HuH-7 (cell line): ENCODE measurements at regions not wholly inside any gene's neighbourhood (a gene's known extent, or its start where the extent isn't known, plus 50 kb on each side); places are given as distances from the start of the nearest gene placed in this dataset.

Experiments used
- DNase-seq: peaks from one replicate; pipeline ENCODE4 v3.0.0; 2011; ENCODE audit warnings: low spot score

DNA sequence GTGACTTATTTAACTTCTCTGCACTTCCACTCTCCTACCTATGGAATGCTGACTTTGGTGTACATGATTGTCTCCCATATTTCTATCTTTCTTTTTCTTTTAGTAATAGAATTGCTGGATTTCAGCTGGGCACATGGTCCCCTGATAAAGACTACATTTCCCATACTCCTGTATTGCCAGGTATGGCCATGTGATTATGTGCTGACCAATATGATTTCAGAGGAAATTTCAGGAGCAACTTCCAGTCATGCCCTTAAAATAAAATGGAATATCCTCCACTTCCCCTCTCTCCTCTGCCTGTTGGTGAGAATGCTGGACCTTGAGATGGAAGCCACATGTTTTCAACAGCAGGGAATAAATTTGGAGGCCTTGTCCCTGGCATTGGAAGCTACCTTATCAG lies 130.7 kb upstream of the IGSF21 start:
- no peak for DNase-seq

DNA sequence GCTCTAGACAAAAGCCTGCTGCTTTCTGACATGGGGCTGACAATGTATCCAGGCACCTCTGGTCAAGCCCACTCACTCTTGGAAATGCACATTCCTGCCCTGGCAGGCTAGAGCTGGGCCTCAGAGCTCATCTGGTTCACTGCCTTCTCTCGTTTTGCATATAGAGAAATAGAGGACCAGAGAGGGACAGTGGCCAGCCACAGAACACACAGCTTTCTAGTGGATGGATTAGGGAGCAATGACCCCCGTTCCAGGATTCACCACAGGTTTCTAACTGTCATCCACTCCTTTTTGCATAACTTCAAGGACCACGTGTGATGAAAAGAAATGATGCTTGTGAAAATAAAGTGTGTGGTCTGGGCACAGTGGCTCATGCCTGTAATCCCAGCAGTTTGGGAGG lies 129.6 kb upstream of the IGSF21 start:
- DNase-seq = no peak

DNA sequence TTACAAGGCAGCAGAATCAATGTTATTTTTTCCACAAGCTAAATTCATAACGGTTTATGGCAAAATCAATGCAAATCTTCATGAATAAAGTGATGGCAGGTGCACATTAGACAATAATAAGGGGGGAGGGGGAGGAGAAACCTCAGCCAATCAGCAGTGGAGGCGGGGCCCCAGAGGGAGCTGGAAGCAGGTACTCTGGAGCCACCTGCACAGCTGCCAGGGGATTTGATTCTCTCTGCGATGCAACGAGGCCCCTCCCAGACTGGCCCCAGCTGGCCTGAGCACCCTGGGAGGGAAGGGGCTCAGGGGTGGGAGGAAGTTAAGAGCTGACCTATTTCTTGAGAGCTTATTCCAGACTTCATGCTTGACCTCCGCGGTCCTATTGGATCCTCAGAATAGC lies 127.8 kb upstream of the IGSF21 start:
- DNase-seq = no peak

DNA sequence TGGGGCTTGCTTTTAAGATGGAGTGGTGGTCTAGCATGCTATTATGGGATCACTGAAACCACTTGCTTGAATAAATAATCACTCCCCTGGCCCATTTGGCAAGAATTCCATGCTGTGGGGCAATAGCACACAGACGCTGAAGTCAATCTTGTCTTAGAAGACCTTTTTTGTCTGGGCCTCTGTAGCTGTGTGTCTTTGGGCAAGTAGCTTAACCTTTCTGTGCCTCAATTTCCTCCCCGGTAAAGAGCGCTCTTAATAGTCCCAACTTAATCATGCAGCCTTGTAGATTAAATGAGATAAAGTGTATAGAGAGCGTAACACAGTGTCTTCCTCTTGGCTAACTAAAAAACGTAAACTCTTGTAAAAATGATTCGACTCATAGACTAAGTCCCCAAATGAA lies 125.4 kb upstream of the IGSF21 start:
- DNase-seq = no peak

DNA sequence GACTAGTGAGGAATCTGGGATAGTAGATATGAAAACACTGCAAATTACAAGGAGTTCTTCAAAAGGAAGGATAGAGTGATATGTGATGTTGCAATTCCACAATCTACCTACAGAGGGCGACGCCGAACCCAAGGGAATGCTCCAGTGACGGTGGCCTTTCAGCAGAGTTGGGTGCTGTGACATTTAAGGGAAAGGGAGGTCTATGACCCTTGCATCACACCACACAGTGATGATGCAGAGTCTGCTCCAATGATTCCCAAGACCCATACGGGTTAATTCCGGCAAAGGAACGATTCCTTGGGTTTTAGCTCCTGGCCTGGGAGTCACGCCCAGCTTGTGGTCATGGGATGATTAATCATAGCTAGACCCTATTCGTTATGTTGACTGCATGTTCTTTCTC lies 123.0 kb upstream of the IGSF21 start:
- DNase-seq = peak; percentile 31

DNA sequence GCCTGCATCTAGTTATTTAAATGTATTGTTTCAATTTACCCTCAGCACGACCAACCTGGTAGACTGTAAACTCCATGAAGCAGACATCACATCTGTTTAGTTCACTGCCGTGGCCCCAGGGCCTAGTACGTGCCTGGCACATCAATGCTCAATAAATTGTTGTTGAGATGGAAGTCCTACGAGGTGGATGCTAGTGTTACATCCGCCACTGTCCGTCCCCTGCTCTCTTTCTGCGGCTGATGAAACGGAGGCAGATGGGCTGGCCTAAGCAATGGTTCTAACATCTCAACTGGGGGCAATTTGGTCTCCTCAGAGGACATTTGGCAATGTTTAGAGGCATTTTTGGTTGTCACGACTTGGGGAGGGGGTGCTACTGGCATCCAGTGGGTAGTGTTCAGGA lies 121.4 kb upstream of the IGSF21 start:
- DNase-seq = no peak

DNA sequence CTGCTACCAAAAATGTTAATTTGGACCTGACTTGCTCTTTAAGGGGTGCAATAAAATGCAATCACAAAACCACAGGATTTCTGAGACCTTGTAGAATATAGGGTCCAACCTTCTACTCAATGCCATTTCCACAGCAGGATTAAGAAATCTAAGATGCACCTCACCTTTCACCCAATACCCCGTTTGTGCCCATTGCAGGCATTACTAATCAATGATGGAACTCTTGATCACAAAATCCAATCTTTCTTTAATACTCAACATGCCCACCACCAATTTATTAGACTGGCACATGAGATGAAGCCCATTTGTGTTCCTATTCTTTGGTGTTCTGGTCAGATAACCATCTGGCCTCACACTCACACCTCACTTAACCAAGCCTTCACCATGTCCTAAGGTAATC lies 117.2 kb upstream of the IGSF21 start:
- no peak for DNase-seq

DNA sequence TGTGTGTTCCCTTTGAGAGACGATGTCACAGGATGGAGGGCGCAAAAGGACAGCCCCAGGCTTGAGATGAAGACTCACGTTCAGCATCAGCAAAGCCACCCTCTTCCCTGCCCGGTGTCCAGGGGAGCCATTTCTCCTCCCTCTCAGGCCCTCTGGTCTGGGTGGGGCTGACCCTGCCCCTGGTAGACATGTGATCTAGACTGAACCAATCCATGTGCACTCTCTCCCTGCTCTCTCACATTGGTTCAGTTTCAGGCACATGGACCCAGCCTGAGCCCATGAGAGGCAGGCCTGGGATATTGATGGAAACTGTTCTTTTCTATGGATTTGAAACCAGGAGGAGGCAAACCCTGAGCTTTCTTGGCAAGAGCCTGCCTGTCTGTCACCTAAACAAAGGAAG lies 115.6 kb upstream of the IGSF21 start:
- DNase-seq = no peak

DNA sequence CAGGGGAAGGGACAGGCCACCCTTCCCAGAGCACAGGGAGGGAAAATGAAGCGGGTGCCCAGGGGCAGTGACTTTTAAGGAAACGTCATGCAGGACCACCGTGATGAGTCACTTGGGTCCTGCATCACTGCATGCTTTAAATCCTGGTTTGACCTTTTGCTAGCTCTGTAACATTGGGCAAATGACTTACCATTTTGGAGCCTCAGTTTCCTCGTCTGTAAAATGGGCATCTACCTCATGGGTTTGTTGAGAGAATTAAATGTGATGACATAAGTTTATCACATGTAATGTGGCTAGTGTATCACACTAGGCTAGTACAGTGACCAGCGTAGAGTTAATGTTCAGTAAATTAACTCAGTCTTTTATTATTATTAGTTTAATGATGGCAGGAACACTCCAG lies 114.8 kb upstream of the IGSF21 start:
- DNase-seq = no peak

DNA sequence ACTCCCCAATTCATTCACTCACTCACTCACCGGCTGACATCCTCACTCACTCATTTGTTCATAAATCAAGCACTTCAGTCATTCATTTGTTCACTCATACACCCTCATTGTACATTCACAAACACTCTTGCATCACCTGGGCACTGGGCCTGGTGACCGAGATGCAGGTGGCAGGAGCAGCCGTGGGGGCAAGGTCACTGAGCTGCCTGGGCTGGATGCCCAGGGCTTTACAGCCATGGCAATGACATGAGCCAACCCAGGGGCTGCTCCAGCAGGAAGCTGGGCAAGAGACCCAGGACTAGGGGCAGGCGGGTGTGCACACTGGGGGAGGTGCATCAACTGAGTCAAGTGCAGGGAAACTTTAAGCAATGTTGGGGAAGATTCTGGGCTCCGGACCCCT lies 113.6 kb upstream of the IGSF21 start:
- DNase-seq = no peak

DNA sequence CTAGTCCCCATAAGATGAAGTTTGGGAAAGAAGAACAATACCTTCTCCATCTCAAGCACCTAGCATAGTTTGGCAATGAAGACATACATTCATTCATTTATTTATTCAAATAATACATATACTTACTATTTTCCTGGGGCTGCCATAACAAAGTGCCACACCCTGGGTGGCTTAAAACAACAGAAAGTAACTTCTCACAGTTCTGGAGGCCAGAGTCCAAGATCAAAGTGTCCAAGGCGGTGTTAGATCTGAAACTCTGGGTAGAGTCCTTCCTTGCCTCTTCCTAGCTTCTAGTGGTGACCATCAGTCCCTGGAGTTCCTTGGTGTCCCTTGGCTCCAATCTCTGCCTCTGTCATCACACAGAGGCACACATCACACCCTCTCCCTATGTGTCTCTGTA lies 112.1 kb upstream of the IGSF21 start:
- DNase-seq = no peak

DNA sequence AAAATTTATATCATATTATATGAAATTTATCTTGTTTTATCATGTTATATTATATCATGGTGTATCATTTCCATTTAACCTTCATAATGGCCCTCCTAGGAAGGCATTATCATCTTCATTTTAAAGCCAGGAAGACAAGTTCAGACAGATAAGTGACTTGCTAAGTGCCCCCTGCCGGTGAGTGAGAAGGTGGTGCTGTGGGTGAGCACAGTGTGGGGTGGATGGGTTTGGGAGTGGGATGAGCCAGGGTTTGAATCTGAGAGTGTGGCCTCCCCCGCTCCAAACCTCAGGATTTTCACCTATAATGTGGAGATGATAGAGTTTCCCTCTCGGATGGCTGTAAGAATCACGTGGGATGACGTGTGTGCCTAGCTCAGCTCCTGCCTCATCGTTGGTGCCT lies 108.7 kb upstream of the IGSF21 start:
- DNase-seq = peak; percentile 18

DNA sequence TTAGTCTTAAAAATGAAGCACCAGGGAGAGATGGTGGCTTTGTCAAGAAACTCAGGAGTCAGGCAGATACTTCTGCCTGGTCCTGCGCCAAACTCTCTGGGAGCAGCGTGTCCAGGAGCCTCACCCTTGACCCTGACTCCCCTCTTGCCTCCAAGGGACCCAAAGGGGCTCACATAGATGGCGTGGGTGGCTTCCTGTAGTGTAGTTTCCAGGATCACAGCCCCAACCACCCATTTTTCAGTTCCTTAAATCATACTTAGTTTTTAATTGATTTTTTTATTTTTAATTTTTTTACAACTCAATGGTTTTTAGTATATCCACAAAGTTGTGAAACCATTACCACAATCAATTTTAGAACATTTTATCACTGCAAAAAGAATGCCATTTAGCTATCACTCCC lies 107.7 kb upstream of the IGSF21 start:
- no peak for DNase-seq

DNA sequence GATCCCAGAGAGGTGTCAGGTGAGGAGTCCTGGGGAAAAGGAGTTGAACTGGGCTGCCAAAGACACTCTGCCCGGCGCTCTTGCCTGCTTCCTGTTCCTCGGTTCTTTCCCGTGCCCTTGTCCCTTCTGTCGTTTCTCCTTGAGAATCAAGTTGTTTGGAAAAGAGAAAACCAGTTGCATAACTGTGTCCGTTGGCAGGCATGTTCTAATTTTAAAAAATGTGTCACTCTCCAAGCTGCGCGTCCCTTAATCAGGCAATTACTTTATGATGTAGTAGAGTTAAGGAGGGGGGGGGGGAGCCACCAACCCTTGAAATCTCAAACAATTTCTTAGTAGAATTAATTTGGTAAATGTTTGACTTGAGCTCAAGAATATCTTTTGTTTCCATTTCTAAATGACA lies 105.9 kb upstream of the IGSF21 start:
- no peak for DNase-seq

DNA sequence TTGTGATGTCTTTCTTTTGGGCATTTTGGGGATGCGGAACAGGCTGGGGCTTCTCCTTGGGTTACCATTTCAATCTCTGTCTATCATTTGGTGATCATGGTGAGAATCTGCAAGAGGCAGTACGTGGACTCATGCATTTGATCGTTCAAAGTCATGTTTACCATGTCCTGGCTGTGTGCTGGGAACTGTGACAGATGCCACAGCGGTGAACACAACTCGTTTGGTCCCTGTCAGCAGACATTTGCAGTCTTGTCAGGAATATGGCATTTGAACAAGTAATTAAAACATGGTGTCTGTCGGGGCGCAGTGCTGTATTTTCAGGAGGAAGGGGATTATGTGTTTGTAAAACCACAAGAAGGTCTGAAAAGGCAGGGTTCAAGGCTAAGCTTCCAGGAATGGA lies 103.3 kb upstream of the IGSF21 start:
- DNase-seq = no peak

DNA sequence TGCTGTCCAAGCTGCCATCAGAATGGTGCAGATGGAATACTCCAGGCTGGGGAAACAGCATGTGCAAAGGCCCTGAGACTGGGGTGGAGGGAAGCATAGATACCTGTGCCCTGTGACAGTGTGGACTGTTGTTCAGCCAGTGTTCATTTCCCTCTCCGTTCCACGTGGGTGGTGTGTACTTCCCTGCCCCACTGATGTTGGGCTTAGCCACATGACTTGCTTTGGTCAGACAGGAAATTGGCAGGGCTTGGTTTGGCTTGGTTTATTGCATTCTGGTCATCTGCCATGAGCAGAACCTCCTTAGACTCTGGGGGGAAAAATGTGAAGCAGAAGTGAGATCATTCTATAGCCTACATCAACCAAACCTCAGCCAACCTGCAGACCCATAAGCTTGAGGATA lies 102.4 kb upstream of the IGSF21 start:
- DNase-seq = no peak

DNA sequence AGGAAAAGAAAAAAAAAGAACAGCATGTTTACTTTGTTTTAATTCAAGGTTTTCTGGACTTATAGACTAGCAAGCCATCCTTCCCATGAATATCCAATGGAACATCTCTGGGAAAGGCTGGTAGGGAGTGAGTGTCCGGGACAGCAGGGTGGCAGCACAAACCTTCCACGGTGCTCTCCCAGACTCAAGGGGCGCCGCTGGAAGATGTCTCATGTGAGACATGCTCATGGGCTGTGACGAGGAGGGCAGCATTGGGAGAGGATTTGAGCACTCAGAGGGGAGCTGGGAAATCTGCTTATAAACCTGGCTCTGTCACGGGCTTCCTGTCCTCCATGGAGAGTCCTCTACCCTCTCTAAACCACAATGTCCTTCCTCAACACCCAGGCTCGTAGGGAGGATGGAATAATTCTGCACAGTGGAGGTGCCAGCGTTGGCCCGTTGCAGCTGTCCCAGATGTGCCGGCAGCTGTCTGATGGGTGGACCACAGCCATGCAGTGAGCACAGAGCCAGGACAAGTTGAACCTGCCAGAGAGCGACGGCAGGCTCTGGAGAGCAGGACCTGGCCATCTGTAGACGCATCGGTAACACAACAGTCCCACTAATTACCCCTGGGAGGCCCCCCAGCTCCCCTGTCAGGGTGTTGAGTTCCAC lies 100.1 kb upstream of the IGSF21 start:
- no peak for DNase-seq

DNA sequence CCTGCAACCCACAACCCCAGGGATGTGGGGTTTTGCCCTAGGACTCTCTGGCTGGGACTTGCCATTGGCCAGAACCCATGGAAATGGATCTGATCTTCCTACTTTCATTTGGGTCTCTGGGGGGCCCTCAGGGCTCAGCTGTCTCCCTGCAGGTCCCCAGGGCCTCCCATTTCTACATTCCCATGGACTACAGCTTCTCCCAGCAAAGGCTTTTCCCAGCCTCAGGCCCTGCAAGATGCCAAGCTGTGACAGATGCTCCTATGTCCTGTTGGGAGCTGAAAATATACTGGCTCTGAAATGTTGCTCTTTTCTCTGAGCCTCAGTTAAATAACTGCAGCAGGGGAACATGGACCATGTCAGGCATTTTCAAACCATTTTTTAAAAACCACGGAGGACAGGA lies 99.5 kb upstream of the IGSF21 start:
- no peak for DNase-seq

DNA sequence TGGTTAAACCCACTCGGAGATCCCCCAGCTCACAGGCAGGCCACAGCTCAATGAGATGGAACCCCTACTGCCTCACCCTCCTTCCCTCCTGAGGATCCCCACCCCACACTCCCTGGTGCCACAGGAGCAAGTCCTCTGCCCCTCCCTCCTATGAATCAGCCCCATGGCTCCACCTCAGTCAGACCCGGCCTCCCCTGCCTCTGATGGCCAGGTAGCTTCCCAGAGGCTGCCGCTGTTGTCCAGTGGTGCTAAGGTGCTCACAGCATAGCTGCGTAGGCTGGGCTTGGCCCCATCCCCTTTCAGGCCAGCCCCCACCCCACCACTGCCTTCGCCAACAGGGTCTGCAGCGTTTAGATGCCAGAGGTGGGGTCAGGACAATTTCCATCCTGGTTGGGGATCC lies 98.5 kb upstream of the IGSF21 start:
- DNase-seq = no peak

DNA sequence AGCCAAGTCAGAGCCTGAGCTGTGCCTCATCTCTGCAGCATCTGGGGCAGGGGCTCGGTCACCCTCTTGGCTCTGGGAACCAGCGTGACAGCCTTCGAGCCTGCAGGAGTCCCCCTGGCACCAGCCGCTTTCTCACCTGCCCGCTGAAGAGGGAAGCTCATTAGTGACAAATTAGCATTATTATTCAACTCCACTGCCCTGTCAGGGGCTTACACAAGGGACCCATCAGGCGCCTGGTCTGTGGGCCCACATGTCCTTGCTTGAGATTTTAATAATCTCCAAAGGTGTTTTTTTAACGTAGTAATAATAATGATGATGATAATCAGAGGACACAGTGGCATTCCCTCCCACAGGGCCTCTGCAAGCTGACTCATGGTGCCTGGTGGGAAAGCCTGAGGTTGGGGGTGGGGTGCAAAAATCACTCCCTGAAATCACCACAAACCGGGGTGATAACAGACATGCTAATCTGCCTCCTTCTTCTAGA lies 98.1 kb upstream of the IGSF21 start:
- DNase-seq = no peak

DNA sequence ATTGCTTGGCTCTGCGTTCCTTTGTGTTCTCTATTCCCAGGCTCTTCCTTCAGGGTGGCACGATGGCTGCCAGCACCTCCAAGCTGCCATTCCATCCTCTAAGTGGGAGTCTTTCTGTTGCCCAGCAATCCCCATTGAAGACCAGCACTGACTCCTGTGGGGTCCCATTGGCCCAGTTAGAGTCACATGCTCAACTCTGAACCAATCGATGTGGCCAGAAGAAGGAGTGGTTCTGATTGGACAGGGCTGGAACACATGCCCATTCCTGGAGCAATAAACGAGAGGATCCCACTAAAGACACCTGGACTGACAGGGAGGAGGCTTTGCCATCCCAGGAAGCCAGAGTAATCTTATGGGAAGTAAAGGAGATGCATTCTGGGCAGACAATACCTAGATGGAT lies 97.2 kb upstream of the IGSF21 start:
- DNase-seq = no peak

DNA sequence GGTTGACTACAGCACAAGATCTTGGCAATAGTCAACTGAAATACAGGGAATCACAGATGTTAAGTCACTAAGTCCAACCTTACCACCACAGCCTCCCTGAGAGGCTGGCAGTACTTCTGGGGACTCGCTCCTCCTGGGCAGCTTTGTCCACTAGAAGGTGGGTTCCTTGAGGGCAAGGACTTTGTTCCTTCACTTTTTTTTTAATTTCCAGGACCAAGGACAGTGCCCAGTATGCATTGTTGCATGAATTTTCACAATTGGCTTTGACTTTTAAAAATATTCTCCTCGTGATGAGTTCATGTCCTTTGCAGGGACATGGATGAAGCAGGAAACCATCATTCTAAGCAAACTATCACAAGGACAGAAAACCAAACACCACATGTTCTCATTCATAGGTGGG lies 96.7 kb upstream of the IGSF21 start:
- no peak for DNase-seq

DNA sequence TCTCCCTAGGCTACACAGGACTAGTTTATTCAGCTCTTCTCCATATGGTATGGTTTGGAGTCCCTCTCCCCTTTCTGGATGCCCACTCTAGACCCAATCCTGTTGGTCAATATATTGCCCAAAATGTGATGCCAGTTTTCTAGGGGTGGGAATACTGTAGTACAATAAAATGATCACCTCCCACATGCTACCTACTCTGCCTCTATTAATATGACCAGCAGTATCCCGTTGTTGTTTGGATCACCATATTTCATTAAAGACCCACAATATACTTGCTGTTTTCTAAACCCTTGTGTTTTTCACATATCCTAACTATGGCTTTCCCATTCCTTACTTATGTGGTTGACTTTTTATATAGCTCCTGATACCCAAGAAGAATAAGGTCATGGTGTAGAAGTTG lies 95.9 kb upstream of the IGSF21 start:
- no peak for DNase-seq

DNA sequence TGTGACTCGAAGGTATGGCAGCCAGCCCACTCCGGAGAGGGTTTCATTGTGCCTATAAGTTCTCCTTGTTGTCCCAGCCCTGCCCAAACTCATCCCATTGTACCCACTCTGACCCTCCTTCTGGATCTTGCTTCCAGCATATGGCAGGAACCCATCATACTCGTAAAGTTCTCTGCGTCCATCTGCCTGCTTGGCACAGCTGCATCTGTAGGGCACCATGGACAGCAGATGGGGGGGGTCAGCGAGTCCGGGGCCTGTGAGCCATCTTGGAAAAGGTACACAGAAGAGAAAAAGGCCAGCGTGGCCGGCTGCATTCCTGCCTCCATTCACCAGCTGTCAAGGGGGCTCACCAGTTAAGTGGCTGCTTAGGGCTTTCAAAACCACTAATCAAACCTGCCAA lies 94.9 kb upstream of the IGSF21 start:
- no peak for DNase-seq

DNA sequence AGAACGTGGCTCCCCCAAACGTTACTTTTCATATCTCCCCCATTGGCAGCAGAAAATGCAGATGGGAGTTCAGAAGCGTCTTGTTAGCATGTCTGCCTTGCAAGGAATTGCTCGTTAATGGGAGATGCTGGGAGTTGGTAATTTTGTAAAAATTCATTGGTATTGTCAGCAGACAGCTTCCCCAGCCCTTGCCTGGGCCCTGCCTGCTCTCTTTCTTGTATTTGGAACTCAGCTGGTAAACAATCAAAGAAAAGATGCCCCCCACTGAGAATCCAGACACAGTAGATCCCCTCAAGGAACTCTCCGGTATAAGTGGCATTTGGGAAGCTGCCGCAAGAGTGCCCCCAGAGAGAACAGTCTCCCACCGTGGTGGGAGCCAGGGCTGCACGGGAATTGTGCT lies 94.4 kb upstream of the IGSF21 start:
- no peak for DNase-seq
